Gastroesophageal sphincter (tissue), 3 donors: ENCODE measurements at regions not wholly inside any gene's neighbourhood (a gene's known extent, or its start where the extent isn't known, plus 50 kb on each side); places are given as distances from the start of the nearest gene placed in this dataset.

Experiments
- EP300 ChIP-seq: sonication (generic); formaldehyde crosslinking; IDR thresholded peaks from one replicate; pipeline ENCODE4 v1.6.1; 2017; ENCODE audit warnings: antibody characterized with exemption, mild to moderate bottlenecking
- TF ChIP-seq, protein P1 (sequence below), 4 experiments: fragments of 200-600 bp in 2 of 4; fragments of 450-650 bp in 2 of 4; sonication (generic) in 1 of 4; IDR thresholded peaks; one replicate each; pipeline ENCODE4 v1.5.1; 2017 to 2019; ENCODE audit warnings: antibody characterized with exemption in 4 of 4, mild to moderate bottlenecking in 2 of 4, moderate library complexity in 2 of 4

DNA sequence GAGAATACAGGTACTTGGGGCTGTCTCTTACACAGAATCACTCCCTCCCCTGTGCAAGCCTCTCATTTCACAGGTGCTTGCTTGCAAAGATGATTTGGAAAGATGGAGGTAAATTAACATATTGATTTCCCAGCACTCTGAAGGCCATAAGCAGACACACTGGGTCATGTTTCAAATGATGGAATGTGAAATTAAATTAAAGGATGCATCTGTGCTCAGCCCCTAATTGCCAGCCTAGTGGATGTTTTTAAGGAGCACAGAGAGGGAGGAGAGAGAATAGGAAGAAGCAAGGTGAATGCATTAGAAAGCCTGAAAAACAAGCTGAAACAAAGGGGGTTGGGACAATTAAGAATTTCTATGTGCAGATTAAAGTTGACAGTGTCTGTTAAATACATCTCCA is 96.1 kb upstream of the GRIP1 start:
- TF ChIP-seq, protein P1, sequence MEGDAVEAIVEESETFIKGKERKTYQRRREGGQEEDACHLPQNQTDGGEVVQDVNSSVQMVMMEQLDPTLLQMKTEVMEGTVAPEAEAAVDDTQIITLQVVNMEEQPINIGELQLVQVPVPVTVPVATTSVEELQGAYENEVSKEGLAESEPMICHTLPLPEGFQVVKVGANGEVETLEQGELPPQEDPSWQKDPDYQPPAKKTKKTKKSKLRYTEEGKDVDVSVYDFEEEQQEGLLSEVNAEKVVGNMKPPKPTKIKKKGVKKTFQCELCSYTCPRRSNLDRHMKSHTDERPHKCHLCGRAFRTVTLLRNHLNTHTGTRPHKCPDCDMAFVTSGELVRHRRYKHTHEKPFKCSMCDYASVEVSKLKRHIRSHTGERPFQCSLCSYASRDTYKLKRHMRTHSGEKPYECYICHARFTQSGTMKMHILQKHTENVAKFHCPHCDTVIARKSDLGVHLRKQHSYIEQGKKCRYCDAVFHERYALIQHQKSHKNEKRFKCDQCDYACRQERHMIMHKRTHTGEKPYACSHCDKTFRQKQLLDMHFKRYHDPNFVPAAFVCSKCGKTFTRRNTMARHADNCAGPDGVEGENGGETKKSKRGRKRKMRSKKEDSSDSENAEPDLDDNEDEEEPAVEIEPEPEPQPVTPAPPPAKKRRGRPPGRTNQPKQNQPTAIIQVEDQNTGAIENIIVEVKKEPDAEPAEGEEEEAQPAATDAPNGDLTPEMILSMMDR (IDR thresholded peaks at IDR 0.05), result no peak
- no peak for TF ChIP-seq EP300
